SJSA1 (cell line): ENCODE measurements at regions not wholly inside any gene's neighbourhood (a gene's known extent, or its start where the extent isn't known, plus 50 kb on each side); places are given as distances from the start of the nearest gene placed in this dataset.
"Not testable (repeated sequence)": the region's sequence is repeated elsewhere in the genome, so short reads cannot be mapped to it uniquely, and the experiment has no call there.

Experiments
- DNase-seq, 2 experiments: peaks; one replicate each; pipeline ENCODE4 v3.0.0-alpha.2; 2015 to 2020; ENCODE audit warnings: low spot score in 2 of 2, low read depth in 1 of 2
- H3K27ac ChIP-seq: fragments of 250-450 bp; sonication (Bioruptor Pico); 2 replicates; pipeline ENCODE4 v1.5.1; 2020; ENCODE audit warnings: mild to moderate bottlenecking, moderate library complexity
- H3K27me3 ChIP-seq: fragments of 250-450 bp; sonication (Bioruptor Pico); replicated peaks from 2 replicates; pipeline ENCODE4 v1.5.1; 2020; ENCODE audit warnings: mild to moderate bottlenecking, moderate library complexity
- H3K36me3 ChIP-seq: fragments of 250-450 bp; sonication (Bioruptor Pico); 2 replicates; pipeline ENCODE4 v1.5.1; 2020; ENCODE audit warnings: mild to moderate bottlenecking
- H3K4me1 ChIP-seq: fragments of 250-450 bp; sonication (Bioruptor Pico); replicated peaks from 2 replicates; pipeline ENCODE4 v1.6.1; 2021; ENCODE audit warnings: mild to moderate bottlenecking
- H3K4me3 ChIP-seq: fragments of 250-450 bp; sonication (Bioruptor Pico); 2 replicates; pipeline ENCODE4 v1.5.1; 2020; ENCODE audit warnings: mild to moderate bottlenecking
- H3K9me3 ChIP-seq: fragments of 250-450 bp; sonication (Bioruptor Pico); replicated peaks from 2 replicates; pipeline ENCODE4 v1.5.1; 2020; ENCODE audit warnings: mild to moderate bottlenecking

DNA sequence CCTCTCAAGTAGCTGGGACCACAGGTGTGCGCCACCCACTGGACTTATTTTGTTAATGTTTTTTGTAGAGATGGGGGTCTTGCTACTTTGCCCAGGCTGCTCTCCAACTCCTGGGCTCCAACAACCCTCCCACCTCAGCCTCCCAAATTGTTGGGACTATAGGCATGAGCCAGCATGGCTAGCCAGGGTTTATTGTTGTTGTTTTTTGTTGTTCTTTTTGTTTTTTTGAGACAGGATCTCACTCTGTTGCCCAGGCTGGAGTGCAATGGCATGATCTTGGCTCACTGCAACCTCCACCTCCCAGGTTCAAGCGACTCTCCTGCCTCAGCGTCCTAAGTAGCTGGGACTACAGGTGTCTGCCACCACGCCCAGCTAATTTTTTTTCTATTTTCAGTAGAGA, 142.2 kb downstream of the CRLF3 start:
- not testable (repeated sequence) for H3K36me3 ChIP-seq, H3K9me3 ChIP-seq, H3K27ac ChIP-seq, H3K4me3 ChIP-seq, H3K27me3 ChIP-seq, H3K4me1 ChIP-seq, DNase-seq

- not testable (repeated sequence) for H3K4me3 ChIP-seq, H3K9me3 ChIP-seq, H3K27me3 ChIP-seq, DNase-seq, H3K4me1 ChIP-seq, H3K36me3 ChIP-seq, H3K27ac ChIP-seq
Observed at GRCh38 chr17:30680681-30681080, 143.8 kb downstream of the CRLF3 start.

- Histone ChIP-seq H3K27ac (no peak overlapping the region), H3K4me1 (no peaks in the 10 kb centered on the region), H3K9me3 (no peaks in the 10 kb centered on the region), H3K27me3 (no peaks in the 10 kb centered on the region), H3K4me3 (no peak overlapping the region), H3K36me3 (no peaks in the 10 kb centered on the region)
- no peak for DNase-seq
Observed at GRCh38 chr17:30677550-30678249, 146.8 kb downstream of the CRLF3 start.

DNA sequence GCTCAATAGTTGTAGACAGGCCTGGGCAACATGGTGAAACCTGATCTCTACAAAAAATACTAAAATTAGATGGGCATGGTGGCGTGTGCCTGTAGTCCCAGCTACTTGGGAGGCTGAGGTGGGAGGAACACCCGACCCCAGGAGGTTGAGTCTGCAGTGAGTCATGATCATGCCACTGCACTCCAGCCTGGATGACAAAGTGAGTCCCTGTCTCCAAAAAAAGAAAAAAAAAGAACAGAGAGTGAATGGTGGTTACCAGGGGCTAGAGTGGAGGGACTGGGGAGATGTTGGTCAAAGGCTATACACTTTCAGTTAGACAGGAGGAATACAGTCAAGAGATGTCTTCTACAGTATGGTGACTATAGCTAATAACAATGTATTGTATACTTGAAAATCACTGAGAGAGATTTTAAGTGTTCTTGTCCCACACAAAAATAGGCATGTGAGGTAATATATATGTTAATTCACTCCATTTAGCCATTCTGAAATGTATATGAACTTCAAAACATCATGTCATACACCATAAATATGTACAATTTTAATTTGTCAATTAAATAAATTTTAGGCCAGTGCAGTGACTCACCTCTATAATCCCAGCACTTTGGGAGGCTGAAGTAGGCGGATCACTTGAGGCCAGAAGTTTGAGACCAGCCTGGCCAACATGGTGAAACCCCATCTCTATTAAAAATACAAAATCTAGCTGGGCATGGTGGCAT, 148.6 kb downstream of the CRLF3 start:
- H3K4me1 ChIP-seq, H3K36me3 ChIP-seq, H3K4me3 ChIP-seq, DNase-seq, H3K27me3 ChIP-seq, H3K9me3 ChIP-seq, H3K27ac ChIP-seq: not testable (repeated sequence)

DNA sequence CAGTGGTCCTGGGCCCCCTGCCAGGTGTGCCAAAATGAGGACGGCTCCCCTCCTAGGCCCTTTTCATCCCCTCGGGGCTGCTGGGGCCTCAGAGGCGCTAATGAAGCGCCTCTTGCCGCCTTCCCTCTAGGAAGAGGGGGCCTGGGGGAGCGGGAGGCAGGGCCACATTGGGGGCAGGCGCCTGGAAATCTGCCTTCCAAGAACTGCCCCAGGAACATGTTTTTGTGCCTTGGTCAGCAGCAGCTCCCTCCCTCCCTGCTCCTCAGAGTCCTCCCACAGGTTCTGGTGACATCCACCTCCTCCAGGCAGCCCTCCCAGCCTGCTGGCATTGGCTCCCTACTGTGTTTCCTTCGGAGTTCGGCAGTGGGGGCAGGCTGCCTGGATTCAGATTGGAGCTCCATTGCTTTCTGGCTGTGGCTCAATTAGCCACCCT, 155.3 kb downstream of the CRLF3 start:
- not testable (repeated sequence) for H3K4me1 ChIP-seq, H3K27me3 ChIP-seq, H3K4me3 ChIP-seq, H3K36me3 ChIP-seq, H3K9me3 ChIP-seq, DNase-seq, H3K27ac ChIP-seq

GRCh38 chr17:30668360-30669181, 155.9 kb downstream of the CRLF3 start:
- H3K27ac ChIP-seq, DNase-seq, H3K4me1 ChIP-seq, H3K9me3 ChIP-seq, H3K36me3 ChIP-seq, H3K27me3 ChIP-seq, H3K4me3 ChIP-seq: not testable (repeated sequence)

GRCh38 chr17:30667657-30668359, 156.7 kb downstream of the CRLF3 start:
- not testable (repeated sequence) for H3K4me3 ChIP-seq, DNase-seq, H3K9me3 ChIP-seq, H3K36me3 ChIP-seq, H3K4me1 ChIP-seq, H3K27me3 ChIP-seq, H3K27ac ChIP-seq

DNA sequence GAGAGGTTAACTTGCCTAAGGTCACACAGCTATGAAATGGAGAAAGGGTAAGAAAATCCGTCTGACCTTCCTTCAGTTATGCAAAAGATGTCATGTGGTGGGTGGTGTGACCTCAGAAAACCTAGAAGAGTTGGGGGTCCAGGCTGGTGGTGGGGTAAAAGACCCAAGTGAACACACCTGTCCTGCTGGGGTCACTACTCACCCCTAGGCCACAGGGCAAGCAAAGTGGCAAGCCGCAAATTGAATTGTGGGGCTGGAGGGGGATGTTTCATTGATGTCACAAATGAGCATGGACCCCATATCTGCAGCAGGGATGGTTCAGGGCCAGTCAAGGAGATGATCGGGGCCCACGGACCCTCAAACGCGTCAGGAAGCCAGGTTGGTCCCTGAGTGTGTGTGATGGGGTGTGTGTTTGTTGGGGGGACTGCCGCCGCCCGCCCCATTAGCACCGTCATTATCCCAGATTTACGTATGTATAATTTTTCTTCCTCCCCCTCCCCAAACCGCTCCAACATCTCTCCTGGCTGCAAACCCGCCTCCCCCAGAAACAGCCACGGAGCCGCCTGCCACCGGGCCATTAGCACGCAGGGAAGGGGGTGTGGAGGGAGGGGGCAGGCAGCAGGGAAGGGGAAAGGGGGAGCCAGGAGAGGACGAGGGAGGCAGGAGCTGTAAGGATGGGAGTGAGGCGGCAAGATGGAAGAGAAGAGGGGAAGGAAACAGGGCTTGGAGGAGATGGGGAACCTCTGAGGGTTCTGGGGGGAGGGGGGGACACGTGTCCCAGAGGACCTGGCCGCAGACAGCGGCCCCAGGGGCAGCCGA, 157.4 kb downstream of the CRLF3 start:
- DNase-seq, H3K9me3 ChIP-seq, H3K27me3 ChIP-seq, H3K4me3 ChIP-seq, H3K27ac ChIP-seq, H3K4me1 ChIP-seq, H3K36me3 ChIP-seq: not testable (repeated sequence)

- not testable (repeated sequence) for H3K27ac ChIP-seq, H3K9me3 ChIP-seq, DNase-seq, H3K4me1 ChIP-seq, H3K27me3 ChIP-seq, H3K36me3 ChIP-seq, H3K4me3 ChIP-seq
Observed at GRCh38 chr17:30663727-30664455, 160.6 kb downstream of the CRLF3 start.

DNA sequence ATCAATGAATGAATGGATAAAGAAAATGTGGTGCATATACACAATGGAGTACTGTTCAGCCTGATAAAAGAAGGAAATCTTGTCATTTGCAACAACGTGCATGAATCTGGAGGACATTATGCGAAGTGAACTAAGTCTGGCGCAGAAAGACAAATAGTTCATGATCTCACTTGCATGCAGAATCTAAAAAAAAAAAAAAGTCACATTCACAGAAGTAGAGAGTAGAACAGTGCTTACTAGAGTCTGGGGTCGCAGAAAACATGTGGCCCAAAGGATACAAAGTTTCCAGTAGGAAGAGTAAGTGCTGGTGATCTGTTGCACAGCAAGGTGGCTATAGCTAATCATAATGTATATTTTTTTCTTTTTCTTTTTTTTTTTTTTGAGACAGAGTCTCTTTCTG, 167.3 kb downstream of the CRLF3 start:
- DNase-seq, H3K27ac ChIP-seq, H3K9me3 ChIP-seq, H3K4me3 ChIP-seq, H3K4me1 ChIP-seq, H3K36me3 ChIP-seq, H3K27me3 ChIP-seq: not testable (repeated sequence)

GRCh38 chr17:30653038-30653437, 171.5 kb downstream of the CRLF3 start:
- H3K9me3 ChIP-seq, H3K27ac ChIP-seq, H3K27me3 ChIP-seq, DNase-seq, H3K36me3 ChIP-seq, H3K4me3 ChIP-seq, H3K4me1 ChIP-seq: not testable (repeated sequence)

DNA sequence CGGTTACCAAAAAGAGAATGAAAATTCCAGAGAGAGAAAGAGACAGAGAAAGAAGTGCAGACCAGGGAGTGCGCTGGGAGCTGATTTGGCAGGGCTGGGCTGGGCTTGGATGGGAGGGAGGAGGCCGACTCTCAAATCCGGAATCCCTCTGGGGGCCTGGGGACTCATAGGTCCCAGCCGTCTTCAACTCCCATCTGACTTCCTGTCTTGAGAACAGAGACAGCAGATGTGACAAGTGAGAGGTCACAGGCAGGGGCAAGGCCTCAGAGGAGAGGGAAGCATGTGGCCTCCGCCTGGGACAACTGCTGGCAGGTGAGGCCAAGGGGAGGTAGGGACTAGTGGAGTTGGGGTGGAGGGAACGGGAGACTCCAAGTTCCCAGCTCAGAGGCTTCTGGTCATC, 172.9 kb downstream of the GOSR1 start:
- not testable (repeated sequence) for DNase-seq, H3K36me3 ChIP-seq, H3K27me3 ChIP-seq, H3K9me3 ChIP-seq, H3K4me1 ChIP-seq, H3K4me3 ChIP-seq, H3K27ac ChIP-seq
